Karpas-422 (cell line): ENCODE measurements at regions not wholly inside any gene's neighbourhood (a gene's known extent, or its start where the extent isn't known, plus 50 kb on each side); places are given as distances from the start of the nearest gene placed in this dataset.
"Not testable (repeated sequence)": the region's sequence is repeated elsewhere in the genome, so short reads cannot be mapped to it uniquely, and the experiment has no call there.

Experiments
- DNase-seq: peaks from one replicate; pipeline ENCODE4 v3.0.0-alpha.2; 2015
- H2AFZ ChIP-seq: fragments of 200-600 bp; sonication (generic); 2 replicates; pipeline ENCODE4 v1.6.1; 2014; ENCODE audit warnings: antibody characterized with exemption, low read length, mixed read lengths
- H3K27ac ChIP-seq: fragments of 200-600 bp; sonication (generic); 2 replicates; pipeline ENCODE4 v1.5.1; 2014; ENCODE audit warnings: mild to moderate bottlenecking, low read length, moderate library complexity
- H3K27me3 ChIP-seq: fragments of 200-600 bp; sonication (generic); 2 replicates; pipeline ENCODE4 v1.6.1; 2014; ENCODE audit warnings: low read length, mixed read lengths
- H3K36me3 ChIP-seq: fragments of 200-600 bp; sonication (generic); 2 replicates; pipeline ENCODE4 v1.6.1; 2014; ENCODE audit warnings: low read length, mixed read lengths; ENCODE audit not compliant: insufficient read depth
- H3K4me1 ChIP-seq: fragments of 200-600 bp; sonication (generic); 2 replicates; pipeline ENCODE4 v1.6.1; 2014; ENCODE audit warnings: mild to moderate bottlenecking, low read length, mixed read lengths
- H3K4me2 ChIP-seq: fragments of 200-600 bp; sonication (generic); 2 replicates; pipeline ENCODE4 v1.6.1; 2014; ENCODE audit warnings: low read length, low read depth, mild to moderate bottlenecking; ENCODE audit not compliant: poor library complexity, severe bottlenecking
- H3K4me3 ChIP-seq: fragments of 200-600 bp; sonication (generic); 2 replicates; pipeline ENCODE4 v1.5.1; 2014; ENCODE audit warnings: mild to moderate bottlenecking, antibody characterized with exemption, low read length, mixed read lengths
- H3K79me2 ChIP-seq: fragments of 200-600 bp; sonication (generic); 2 replicates; pipeline ENCODE4 v1.6.1; 2014; ENCODE audit warnings: mild to moderate bottlenecking, low read length, mixed read lengths
- H3K9ac ChIP-seq: fragments of 200-600 bp; sonication (generic); 2 replicates; pipeline ENCODE4 v1.6.0; 2014; ENCODE audit warnings: low read length
- H3K9me2 ChIP-seq: fragments of 200-600 bp; sonication (generic), shearing (Covaris generic); replicated peaks from 2 replicates; pipeline ENCODE4 v1.6.0; 2014; ENCODE audit warnings: mild to moderate bottlenecking, low read length, moderate library complexity; ENCODE audit not compliant: insufficient read depth
- H3K9me3 ChIP-seq: fragments of 300-700, 200-600 bp; sonication (generic); 2 replicates; pipeline ENCODE4 v1.6.1; 2014; ENCODE audit warnings: low read length, mixed read lengths
- H4K20me1 ChIP-seq: fragments of 200-600 bp; sonication (generic); 2 replicates; pipeline ENCODE4 v1.6.1; 2014; ENCODE audit warnings: mild to moderate bottlenecking, antibody characterized with exemption, low read length, low read depth; ENCODE audit not compliant: insufficient read depth

GRCh38 chr10:37733822-37734221 is 123.6 kb downstream of the ZNF248 start:
- Histone ChIP-seq H3K9ac (no peak overlapping the region), H2AFZ (no peak overlapping the region), H3K27ac (no peak overlapping the region), H3K9me2 (no peaks in the 10 kb centered on the region), H4K20me1 (no peaks in the 10 kb centered on the region), H3K79me2 (no peaks in the 10 kb centered on the region), H3K27me3 (no peaks in the 10 kb centered on the region), H3K4me1 (no peaks in the 10 kb centered on the region), H3K4me2 (no peak overlapping the region), H3K9me3 (no peaks in the 10 kb centered on the region), H3K36me3 (no peaks in the 10 kb centered on the region), H3K4me3 (no peak overlapping the region)
- DNase-seq: no peak

DNA sequence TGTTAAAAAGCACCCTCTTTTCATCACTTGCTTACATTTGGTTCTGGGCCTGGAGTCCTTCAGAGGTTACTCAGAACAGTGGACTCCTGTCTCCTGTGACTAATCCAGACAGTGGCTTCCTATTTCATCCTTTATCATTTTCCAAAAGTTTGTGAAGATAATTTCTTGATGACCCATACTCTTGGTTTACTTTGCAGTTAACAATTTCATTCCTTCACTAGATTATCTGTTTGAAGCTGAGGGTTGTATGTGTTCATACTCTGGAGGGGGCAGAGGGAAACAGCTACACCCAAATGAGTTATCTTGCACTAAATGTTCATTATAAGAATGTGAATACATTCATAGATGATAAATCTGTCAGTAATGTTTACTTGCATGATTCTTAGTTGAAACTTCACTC is 124.7 kb downstream of the ZNF248 start:
- no peak overlapping the region for H3K4me2 ChIP-seq
- H2AFZ ChIP-seq: no peak overlapping the region
- no peak overlapping the region for H3K9ac ChIP-seq
- H3K9me3 ChIP-seq: no peaks in the 10 kb centered on the region
- H3K4me3 ChIP-seq: no peak overlapping the region
- no peak for DNase-seq
- H3K27me3 ChIP-seq: no peaks in the 10 kb centered on the region
- no peak overlapping the region for H3K27ac ChIP-seq
- H4K20me1 ChIP-seq: no peaks in the 10 kb centered on the region
- H3K36me3 ChIP-seq: no peaks in the 10 kb centered on the region
- no peaks in the 10 kb centered on the region for H3K9me2 ChIP-seq
- H3K79me2 ChIP-seq: no peaks in the 10 kb centered on the region
- H3K4me1 ChIP-seq: no peaks in the 10 kb centered on the region

DNA sequence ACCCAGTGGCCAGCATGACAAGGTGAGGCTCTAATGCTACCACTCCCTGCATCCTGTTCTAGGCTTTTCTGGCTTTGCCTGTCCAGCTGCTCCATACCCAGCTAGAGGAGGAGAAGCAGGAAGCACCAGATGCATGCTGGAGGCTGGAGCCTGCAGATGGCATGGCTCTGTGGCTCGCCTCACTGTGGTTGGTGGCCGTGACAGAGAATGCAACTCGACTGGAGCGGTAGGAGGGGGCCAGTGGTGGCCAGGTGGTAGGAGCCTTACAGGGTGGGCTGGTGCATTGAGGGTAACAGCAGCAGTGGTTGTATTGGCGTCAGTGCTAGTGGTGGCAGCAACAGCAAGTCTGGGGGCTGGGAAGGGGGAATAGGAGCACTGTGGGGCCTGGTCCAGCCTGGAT is 128.6 kb downstream of the ZNF248 start:
- Histone ChIP-seq H3K4me3 (no peak overlapping the region), H3K36me3 (no peaks in the 10 kb centered on the region), H3K9ac (no peak overlapping the region), H3K4me2 (no peak overlapping the region), H3K27ac (no peak overlapping the region), H2AFZ (no peak overlapping the region), H3K4me1 (no peaks in the 10 kb centered on the region), H3K9me3 (no peaks in the 10 kb centered on the region), H3K27me3 (no peaks in the 10 kb centered on the region), H3K79me2 (no peaks in the 10 kb centered on the region), H4K20me1 (no peaks in the 10 kb centered on the region), H3K9me2 (no peaks in the 10 kb centered on the region)
- DNase-seq: no peak

- H3K79me2 ChIP-seq: no peaks in the 10 kb centered on the region
- no peaks in the 10 kb centered on the region for H3K36me3 ChIP-seq
- H3K27ac ChIP-seq: no peak overlapping the region
- no peak overlapping the region for H3K9ac ChIP-seq
- H2AFZ ChIP-seq: no peak overlapping the region
- no peaks in the 10 kb centered on the region for H3K4me1 ChIP-seq
- H3K27me3 ChIP-seq: no peaks in the 10 kb centered on the region
- H3K9me3 ChIP-seq: no peaks in the 10 kb centered on the region
- no peak for DNase-seq
- H3K4me2 ChIP-seq: no peak overlapping the region
- H3K4me3 ChIP-seq: no peak overlapping the region
- no peaks in the 10 kb centered on the region for H3K9me2 ChIP-seq
- H4K20me1 ChIP-seq: no peaks in the 10 kb centered on the region
Observed at GRCh38 chr10:37727491-37728352, 129.7 kb downstream of the ZNF248 start.

DNA sequence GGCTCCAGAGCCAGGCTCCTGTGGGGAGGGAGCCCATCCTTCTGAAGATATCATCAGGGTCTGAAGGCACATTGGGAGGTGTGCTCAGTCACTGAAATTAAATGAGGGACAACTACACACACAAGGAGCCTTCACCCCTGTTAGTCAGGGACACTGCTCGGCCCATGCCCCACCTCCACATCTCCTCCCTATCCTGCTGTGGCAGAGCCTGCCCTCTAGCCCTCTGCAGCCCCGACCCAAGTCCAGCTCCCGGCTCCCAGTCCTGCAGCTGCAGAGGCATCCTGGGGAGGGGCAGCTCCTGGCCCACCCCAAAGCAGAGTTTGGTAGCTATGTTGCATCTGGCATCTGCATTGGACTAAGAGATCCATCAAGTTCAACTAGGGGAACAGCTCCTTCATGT is 136.3 kb downstream of the ZNF248 start:
- Histone ChIP-seq H3K36me3 (no peaks in the 10 kb centered on the region), H3K79me2 (no peaks in the 10 kb centered on the region), H3K27me3 (no peaks in the 10 kb centered on the region), H3K4me2 (no peak overlapping the region), H3K4me3 (no peak overlapping the region), H3K9me2 (no peaks in the 10 kb centered on the region), H3K27ac (no peak overlapping the region), H3K9ac (no peak overlapping the region), H2AFZ (no peak overlapping the region), H3K9me3 (no peaks in the 10 kb centered on the region), H3K4me1 (no peaks in the 10 kb centered on the region), H4K20me1 (no peaks in the 10 kb centered on the region)
- no peak for DNase-seq

DNA sequence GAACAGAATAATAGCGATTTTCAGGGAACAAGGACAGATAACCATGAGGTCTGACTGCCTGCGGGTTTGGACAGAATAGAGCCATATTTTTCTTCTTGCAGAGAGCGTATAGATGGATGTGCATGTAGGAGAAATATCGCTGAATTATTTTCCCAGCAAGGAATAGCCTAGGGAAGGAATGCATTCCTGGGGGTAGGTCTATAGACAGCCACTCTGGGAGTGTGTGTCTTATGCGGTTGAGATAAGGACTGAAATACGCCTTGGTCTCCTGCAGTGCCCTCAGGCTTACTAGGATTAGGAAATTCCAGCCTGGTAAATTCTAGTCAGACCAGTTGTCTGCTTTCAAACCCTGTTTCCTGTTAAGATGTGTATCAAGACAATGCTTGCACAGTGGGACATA is 139.3 kb downstream of the ZNF248 start:
- H3K27me3 ChIP-seq, H3K79me2 ChIP-seq, H3K9me2 ChIP-seq, H3K4me1 ChIP-seq, H3K9me3 ChIP-seq, H2AFZ ChIP-seq, H3K4me2 ChIP-seq, DNase-seq, H4K20me1 ChIP-seq, H3K36me3 ChIP-seq, H3K27ac ChIP-seq, H3K9ac ChIP-seq, H3K4me3 ChIP-seq: not testable (repeated sequence)

DNA sequence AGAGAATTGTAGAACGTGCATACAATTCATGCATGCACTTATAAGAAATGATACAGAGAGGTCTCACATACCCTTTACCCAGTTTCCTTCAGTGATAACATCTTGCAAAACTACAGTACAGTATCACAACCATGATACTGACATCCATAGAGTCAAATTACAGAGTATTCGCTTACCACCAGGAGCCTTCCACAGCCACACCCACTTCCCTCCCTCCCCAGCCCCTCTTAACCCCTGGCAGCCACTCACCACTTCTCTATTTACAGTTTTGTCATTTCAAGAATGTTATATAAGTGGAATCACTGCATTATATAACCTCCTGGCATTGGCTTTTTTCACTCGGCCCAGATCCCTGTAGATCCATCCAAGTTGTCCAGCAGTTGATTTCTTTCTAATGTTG is 143.8 kb downstream of the ZNF248 start:
- H3K4me3 ChIP-seq: no peak overlapping the region
- no peak overlapping the region for H2AFZ ChIP-seq
- no peaks in the 10 kb centered on the region for H3K9me2 ChIP-seq
- no peak for DNase-seq
- no peak overlapping the region for H3K9ac ChIP-seq
- H3K27me3 ChIP-seq: no peaks in the 10 kb centered on the region
- H3K9me3 ChIP-seq: no peaks in the 10 kb centered on the region
- H3K4me2 ChIP-seq: no peak overlapping the region
- H4K20me1 ChIP-seq: no peaks in the 10 kb centered on the region
- no peaks in the 10 kb centered on the region for H3K79me2 ChIP-seq
- H3K4me1 ChIP-seq: no peaks in the 10 kb centered on the region
- H3K36me3 ChIP-seq: no peaks in the 10 kb centered on the region
- H3K27ac ChIP-seq: no peak overlapping the region

DNA sequence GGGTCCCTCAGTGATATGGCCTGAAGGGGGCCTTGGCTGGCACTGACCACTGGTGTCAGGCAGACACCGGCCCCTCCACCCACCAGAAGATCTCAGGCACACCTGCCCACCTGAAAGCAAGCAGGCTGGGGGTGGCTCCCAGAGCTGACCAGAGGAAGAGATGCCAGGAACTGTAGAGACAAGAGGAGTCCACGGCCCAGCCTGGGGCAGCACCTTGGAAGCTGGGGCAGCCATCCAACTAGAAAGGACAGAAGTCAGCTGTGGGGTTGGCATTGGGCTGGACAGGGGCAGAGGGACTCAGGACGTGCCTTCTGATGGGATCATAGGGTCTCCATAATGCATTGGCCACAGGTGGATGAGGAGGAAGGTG is 144.3 kb downstream of the ZNF248 start:
- Histone ChIP-seq H2AFZ (no peak overlapping the region), H3K4me2 (no peak overlapping the region), H4K20me1 (no peaks in the 10 kb centered on the region), H3K27ac (no peak overlapping the region), H3K9ac (no peak overlapping the region), H3K79me2 (no peaks in the 10 kb centered on the region), H3K36me3 (no peaks in the 10 kb centered on the region), H3K4me1 (no peaks in the 10 kb centered on the region), H3K9me3 (no peaks in the 10 kb centered on the region), H3K4me3 (no peak overlapping the region), H3K9me2 (no peaks in the 10 kb centered on the region), H3K27me3 (no peaks in the 10 kb centered on the region)
- no peak for DNase-seq
